HG02973 (cell line): ENCODE measurements at regions not wholly inside any gene's neighbourhood (a gene's known extent, or its start where the extent isn't known, plus 50 kb on each side); places are given as distances from the start of the nearest gene placed in this dataset.
"Not testable (repeated sequence)": the region's sequence is repeated elsewhere in the genome, so short reads cannot be mapped to it uniquely, and the experiment has no call there.

ENCODE experiments used
- ATAC-seq: cut with Tn5 transposase; IDR thresholded peaks from one replicate; pipeline ENCODE4 v1.9.1; 2021; ENCODE audit warnings: moderate library complexity; ENCODE audit not compliant: unreplicated experiment

GRCh38 chr3:138890555-138891187 lies 55.9 kb upstream of the PIK3CB start:
- peak; percentile 81 for ATAC-seq

GRCh38 chr3:138889792-138890191 lies 55.1 kb upstream of the PIK3CB start:
- no peak for ATAC-seq

GRCh38 chr3:138888560-138888959 lies 53.8 kb upstream of the PIK3CB start:
- peak; percentile 64 for ATAC-seq

GRCh38 chr3:138886096-138886495 lies 51.4 kb upstream of the PIK3CB start:
- not testable (repeated sequence) for ATAC-seq
